HG03039 (cell line): ENCODE measurements at regions not wholly inside any gene's neighbourhood (a gene's known extent, or its start where the extent isn't known, plus 50 kb on each side); places are given as distances from the start of the nearest gene placed in this dataset.
"Not testable (repeated sequence)": the region's sequence is repeated elsewhere in the genome, so short reads cannot be mapped to it uniquely, and the experiment has no call there.

Source experiments
- ATAC-seq: cut with Tn5 transposase; IDR thresholded peaks from one replicate; pipeline ENCODE4 v1.9.1; 2021; ENCODE audit warnings: mild to moderate bottlenecking, moderate library complexity; ENCODE audit not compliant: unreplicated experiment

- ATAC-seq: no peak
Measured at GRCh38 chr1:184181044-184181443, 129.5 kb downstream of the TSEN15 start.

GRCh38 chr1:184183919-184184318 lies 132.4 kb downstream of the TSEN15 start:
- ATAC-seq: no peak

GRCh38 chr1:184184614-184185013 lies 133.1 kb downstream of the TSEN15 start:
- not testable (repeated sequence) for ATAC-seq

GRCh38 chr1:184185347-184185746 lies 133.8 kb downstream of the TSEN15 start:
- ATAC-seq: no peak

GRCh38 chr1:184186167-184186566 lies 134.6 kb downstream of the TSEN15 start:
- ATAC-seq: no peak

- no peak for ATAC-seq
Measured at GRCh38 chr1:184187097-184187496, 135.6 kb downstream of the TSEN15 start.

GRCh38 chr1:184188037-184188436 lies 136.5 kb downstream of the TSEN15 start:
- ATAC-seq: no peak

- no peak for ATAC-seq
Measured at GRCh38 chr1:184189361-184189760, 137.8 kb downstream of the TSEN15 start.

- no peak for ATAC-seq
Measured at GRCh38 chr1:184190616-184191015, 139.1 kb downstream of the TSEN15 start.

GRCh38 chr1:184191181-184191621 lies 139.7 kb downstream of the TSEN15 start:
- no peak for ATAC-seq

GRCh38 chr1:184192796-184193195 lies 141.3 kb downstream of the TSEN15 start:
- ATAC-seq: no peak

GRCh38 chr1:184193451-184193850 lies 141.9 kb downstream of the TSEN15 start:
- ATAC-seq: no peak

- ATAC-seq: no peak
Measured at GRCh38 chr1:184194236-184194635, 142.7 kb downstream of the TSEN15 start.

GRCh38 chr1:184195722-184196121 lies 144.2 kb downstream of the TSEN15 start:
- ATAC-seq: not testable (repeated sequence)

- no peak for ATAC-seq
Measured at GRCh38 chr1:184197831-184198230, 146.3 kb downstream of the TSEN15 start.

GRCh38 chr1:184199036-184199435 lies 147.5 kb downstream of the TSEN15 start:
- ATAC-seq: no peak

- ATAC-seq: no peak
Measured at GRCh38 chr1:184199438-184200085, 148.0 kb downstream of the TSEN15 start.

- ATAC-seq: no peak
Measured at GRCh38 chr1:184208622-184209021, 157.1 kb downstream of the TSEN15 start.

GRCh38 chr1:184210031-184210430 lies 158.5 kb downstream of the TSEN15 start:
- no peak for ATAC-seq

GRCh38 chr1:184210862-184211261 lies 159.3 kb downstream of the TSEN15 start:
- no peak for ATAC-seq

GRCh38 chr1:184212649-184213314 lies 161.3 kb downstream of the TSEN15 start:
- no peak for ATAC-seq

- ATAC-seq: no peak
Measured at GRCh38 chr1:184214128-184214527, 162.6 kb downstream of the TSEN15 start.
